ENCODE measurements at regions not wholly inside any gene's neighbourhood (a gene's known extent, or its start where the extent isn't known, plus 50 kb on each side); places are given as distances from the start of the nearest gene placed in this dataset.

GRCh38 chr7:13290975-13291374, 603.5 kb downstream of the ARL4A start:
- H3K27ac ChIP-seq, result no peak overlapping the region
- DNase-seq, result no peak
- H3K4me3 ChIP-seq, result no peak overlapping the region
- no peaks in the 10 kb centered on the region for H3K9me3 ChIP-seq
- H3K27me3 ChIP-seq, result no peaks in the 10 kb centered on the region
- intact Hi-C loops (cut with DNase I), result no loop called here
- H3K36me3 ChIP-seq, result no peaks in the 10 kb centered on the region
- ATAC-seq, result no peak
- H3K4me1 ChIP-seq, result no peaks in the 10 kb centered on the region
- TF ChIP-seq CTCF (IDR thresholded peaks at IDR 0.05), result no peak

- H3K9me3 ChIP-seq, result no peaks in the 10 kb centered on the region
- no peaks in the 10 kb centered on the region for H3K36me3 ChIP-seq
- no peaks in the 10 kb centered on the region for H3K4me1 ChIP-seq
- no peaks in the 10 kb centered on the region for H3K27me3 ChIP-seq
- no peak for TF ChIP-seq CTCF (IDR thresholded peaks at IDR 0.05)
- H3K4me3 ChIP-seq, result no peak overlapping the region
- intact Hi-C loops (cut with DNase I), result no loop called here
- no peak overlapping the region for H3K27ac ChIP-seq
- no peak for DNase-seq
- ATAC-seq, result no peak
These were observed 606.0 kb downstream of the ARL4A start for GRCh38 chr7:13293264-13294002.

- TF ChIP-seq CTCF (IDR thresholded peaks at IDR 0.05), result no peak
- H3K27me3 ChIP-seq, result no peaks in the 10 kb centered on the region
- ATAC-seq, result no peak
These were observed 619.6 kb downstream of the ARL4A start for GRCh38 chr7:13307040-13307439.

GRCh38 chr7:13308423-13308822, 621.0 kb downstream of the ARL4A start:
- Histone ChIP-seq H3K27ac (no peak overlapping the region), H3K36me3 (no peaks in the 10 kb centered on the region), H3K4me1 (no peaks in the 10 kb centered on the region), H3K9me3 (no peaks in the 10 kb centered on the region), H3K27me3 (no peaks in the 10 kb centered on the region), H3K4me3 (no peak overlapping the region)
- DNase-seq (no peak), ATAC-seq (no peak)
- intact Hi-C loops (cut with DNase I), result no loop called here
- no peak for TF ChIP-seq CTCF (IDR thresholded peaks at IDR 0.05)

More at GRCh38 chr7:13307040-13307439, 619.6 kb downstream of the ARL4A start:
- H3K4me1 ChIP-seq, result no peaks in the 10 kb centered on the region
- intact Hi-C loops (cut with DNase I), result no loop called here
- H3K27ac ChIP-seq, result no peak overlapping the region
- no peaks in the 10 kb centered on the region for H3K9me3 ChIP-seq
- H3K36me3 ChIP-seq, result no peaks in the 10 kb centered on the region
- no peak overlapping the region for H3K4me3 ChIP-seq
- DNase-seq, result no peak

GRCh38 chr7:13309535-13309934, 622.1 kb downstream of the ARL4A start:
- Histone ChIP-seq H3K9me3 (no peaks in the 10 kb centered on the region), H3K27me3 (no peaks in the 10 kb centered on the region), H3K36me3 (no peaks in the 10 kb centered on the region), H3K4me1 (no peaks in the 10 kb centered on the region), H3K4me3 (no peak overlapping the region), H3K27ac (no peak overlapping the region)
- intact Hi-C loops (cut with DNase I), result no loop called here
- ATAC-seq (no peak), DNase-seq (no peak)
- TF ChIP-seq CTCF (IDR thresholded peaks at IDR 0.05), result no peak

GRCh38 chr7:13312307-13312706, 624.9 kb downstream of the ARL4A start:
- Histone ChIP-seq H3K36me3 (no peaks in the 10 kb centered on the region), H3K9me3 (no peaks in the 10 kb centered on the region), H3K27me3 (no peaks in the 10 kb centered on the region), H3K4me3 (no peak overlapping the region), H3K27ac (no peak overlapping the region), H3K4me1 (no peaks in the 10 kb centered on the region)
- no peak for TF ChIP-seq CTCF (IDR thresholded peaks at IDR 0.05)
- intact Hi-C loops (cut with DNase I), result no loop called here
- ATAC-seq, result no peak
- DNase-seq, result no peak

Data from upper lobe of right lung (tissue), 1 donor.